Astrocyte (in vitro differentiated cells and primary cell): ENCODE measurements at regions not wholly inside any gene's neighbourhood (a gene's known extent, or its start where the extent isn't known, plus 50 kb on each side); places are given as distances from the start of the nearest gene placed in this dataset.
"Not testable (repeated sequence)": the region's sequence is repeated elsewhere in the genome, so short reads cannot be mapped to it uniquely, and the experiment has no call there.

Experiments used
- EZH2 ChIP-seq: IDR thresholded peaks from 2 replicates; pipeline ENCODE4 v1.6.1; 2012; ENCODE audit warnings: mild to moderate bottlenecking, low read length, inconsistent platforms; ENCODE audit not compliant: insufficient read depth
- TF ChIP-seq, protein P1 (sequence below): IDR thresholded peaks from 2 replicates; pipeline ENCODE4 v1.5.1; 2011; ENCODE audit warnings: low read depth, mild to moderate bottlenecking, inconsistent platforms, low read length, moderate library complexity; ENCODE audit not compliant: insufficient read depth

DNA sequence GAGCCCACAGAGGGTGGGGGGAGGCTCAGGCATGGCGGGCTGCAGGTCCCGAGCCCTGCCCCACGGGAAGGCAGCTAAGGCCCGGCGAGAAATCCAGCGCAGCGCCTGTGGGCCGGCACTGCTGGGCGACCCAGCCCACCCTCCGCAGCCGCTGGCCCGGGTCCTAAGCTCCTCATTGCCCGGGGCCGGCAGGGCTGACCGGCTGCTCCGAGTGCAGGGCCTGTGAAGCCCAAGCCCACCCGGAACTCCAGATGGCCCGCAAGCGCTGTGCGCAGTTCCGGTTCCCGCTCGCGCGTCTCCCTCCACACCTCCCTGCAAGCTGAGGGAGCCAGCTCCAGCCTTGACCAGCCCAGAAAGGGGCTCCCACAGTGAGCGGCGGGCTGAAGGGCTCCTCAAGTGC is 129.8 kb upstream of the CADM1 start:
- TF ChIP-seq, protein P1, sequence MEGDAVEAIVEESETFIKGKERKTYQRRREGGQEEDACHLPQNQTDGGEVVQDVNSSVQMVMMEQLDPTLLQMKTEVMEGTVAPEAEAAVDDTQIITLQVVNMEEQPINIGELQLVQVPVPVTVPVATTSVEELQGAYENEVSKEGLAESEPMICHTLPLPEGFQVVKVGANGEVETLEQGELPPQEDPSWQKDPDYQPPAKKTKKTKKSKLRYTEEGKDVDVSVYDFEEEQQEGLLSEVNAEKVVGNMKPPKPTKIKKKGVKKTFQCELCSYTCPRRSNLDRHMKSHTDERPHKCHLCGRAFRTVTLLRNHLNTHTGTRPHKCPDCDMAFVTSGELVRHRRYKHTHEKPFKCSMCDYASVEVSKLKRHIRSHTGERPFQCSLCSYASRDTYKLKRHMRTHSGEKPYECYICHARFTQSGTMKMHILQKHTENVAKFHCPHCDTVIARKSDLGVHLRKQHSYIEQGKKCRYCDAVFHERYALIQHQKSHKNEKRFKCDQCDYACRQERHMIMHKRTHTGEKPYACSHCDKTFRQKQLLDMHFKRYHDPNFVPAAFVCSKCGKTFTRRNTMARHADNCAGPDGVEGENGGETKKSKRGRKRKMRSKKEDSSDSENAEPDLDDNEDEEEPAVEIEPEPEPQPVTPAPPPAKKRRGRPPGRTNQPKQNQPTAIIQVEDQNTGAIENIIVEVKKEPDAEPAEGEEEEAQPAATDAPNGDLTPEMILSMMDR: not testable (repeated sequence)
- not testable (repeated sequence) for TF ChIP-seq EZH2
